H4 (cell line): ENCODE measurements at regions not wholly inside any gene's neighbourhood (a gene's known extent, or its start where the extent isn't known, plus 50 kb on each side); places are given as distances from the start of the nearest gene placed in this dataset.

Experiments
- DNase-seq: peaks from one replicate; pipeline ENCODE4 v3.0.0-alpha.2; 2015; ENCODE audit warnings: low spot score

GRCh38 chr16:50994995-50995394, 156.1 kb downstream of the SALL1 start:
- no peak for DNase-seq

DNA sequence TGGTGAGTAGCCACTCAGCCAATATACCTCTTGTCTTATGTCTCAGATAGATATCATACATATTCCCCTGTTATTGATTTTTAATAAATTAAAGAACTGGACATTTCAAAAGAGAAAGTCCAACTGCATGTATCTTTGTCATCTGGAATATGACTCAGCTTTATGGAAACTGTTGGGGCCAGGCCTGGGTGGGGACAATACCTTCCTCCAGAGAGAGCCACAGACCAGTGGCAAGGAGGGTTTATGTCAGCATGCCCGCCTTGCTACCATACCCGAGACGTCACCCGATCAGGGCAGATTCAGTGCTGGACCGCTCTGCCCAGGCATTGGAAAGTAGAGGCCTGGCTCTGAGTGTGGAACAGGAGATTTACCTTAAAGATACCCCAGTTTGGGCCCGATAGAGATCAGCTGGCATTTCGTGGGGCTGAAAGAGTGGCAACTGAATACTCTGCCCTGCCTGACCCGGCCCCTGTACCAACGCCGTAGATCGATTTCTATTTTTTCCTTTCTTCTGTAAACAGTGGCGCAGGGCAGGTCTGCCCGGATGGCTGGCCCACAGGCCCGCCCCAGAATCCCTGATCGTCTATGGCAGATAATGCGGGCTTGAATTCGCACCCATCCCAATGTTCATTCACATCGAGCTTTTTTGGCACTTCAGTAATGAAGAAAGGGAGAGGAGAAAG, 158.6 kb downstream of the SALL1 start:
- peak; percentile 23 for DNase-seq

- no peak for DNase-seq
These were observed 159.6 kb downstream of the SALL1 start for GRCh38 chr16:50991436-50991835.

DNA sequence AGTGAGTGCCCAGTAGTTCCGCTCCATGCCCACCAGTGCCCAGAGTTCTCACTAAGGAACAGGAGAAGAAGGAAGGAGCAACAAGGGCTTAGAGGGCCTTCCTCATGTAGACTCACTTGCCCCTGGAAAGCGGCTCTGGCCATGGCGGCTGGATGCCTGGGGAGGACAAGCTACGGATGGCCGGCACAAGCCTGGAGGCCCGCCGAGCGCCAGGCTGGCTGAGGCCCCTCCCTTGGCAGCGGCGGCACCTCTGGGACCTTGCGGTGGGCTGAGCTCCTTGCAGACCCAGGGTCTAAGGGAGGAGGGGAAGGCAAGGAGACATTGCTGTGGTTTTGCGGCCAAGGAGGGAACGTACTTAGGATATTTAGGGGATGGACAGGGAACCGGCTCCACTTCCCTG, 160.1 kb downstream of the SALL1 start:
- DNase-seq: no peak

GRCh38 chr16:50989047-50989446, 162.0 kb downstream of the SALL1 start:
- DNase-seq: no peak

GRCh38 chr16:50988441-50988840, 162.6 kb downstream of the SALL1 start:
- no peak for DNase-seq

DNA sequence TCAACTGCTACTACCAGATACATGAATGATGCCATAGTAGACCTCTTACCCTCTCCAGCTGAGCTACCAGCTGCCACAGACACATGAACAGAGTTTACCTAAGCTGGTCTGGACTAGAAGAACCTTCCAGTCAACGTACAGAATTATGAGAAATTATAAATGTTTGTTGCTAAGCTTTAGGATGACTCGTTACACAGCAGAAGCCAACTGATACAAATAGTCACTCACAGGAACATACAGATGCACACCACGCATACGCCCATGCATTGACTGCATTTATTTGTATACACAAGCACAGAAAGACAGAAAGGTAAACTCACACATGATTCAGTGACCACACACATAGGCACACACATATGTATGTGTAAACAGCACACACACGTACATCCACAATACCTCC, 164.6 kb downstream of the SALL1 start:
- DNase-seq: no peak

DNA sequence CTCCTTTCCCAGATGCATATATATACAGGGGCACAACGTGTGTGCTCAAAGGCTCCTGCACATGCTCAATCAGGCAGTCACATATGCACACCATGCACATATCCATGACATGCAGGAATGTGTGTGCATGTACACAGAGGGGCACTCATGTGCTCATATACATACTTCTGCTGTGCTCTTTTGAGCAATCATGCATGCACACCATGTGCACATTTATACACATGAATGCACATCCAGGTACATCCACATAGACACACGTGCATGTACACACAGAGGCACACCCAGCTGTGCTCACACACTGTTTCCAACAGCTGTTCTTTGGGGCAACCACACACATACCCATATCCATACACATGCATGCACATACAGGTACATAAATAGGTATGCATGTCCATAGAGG, 165.3 kb downstream of the SALL1 start:
- DNase-seq: no peak

GRCh38 chr16:50984688-50985087, 166.4 kb downstream of the SALL1 start:
- DNase-seq: no peak

DNA sequence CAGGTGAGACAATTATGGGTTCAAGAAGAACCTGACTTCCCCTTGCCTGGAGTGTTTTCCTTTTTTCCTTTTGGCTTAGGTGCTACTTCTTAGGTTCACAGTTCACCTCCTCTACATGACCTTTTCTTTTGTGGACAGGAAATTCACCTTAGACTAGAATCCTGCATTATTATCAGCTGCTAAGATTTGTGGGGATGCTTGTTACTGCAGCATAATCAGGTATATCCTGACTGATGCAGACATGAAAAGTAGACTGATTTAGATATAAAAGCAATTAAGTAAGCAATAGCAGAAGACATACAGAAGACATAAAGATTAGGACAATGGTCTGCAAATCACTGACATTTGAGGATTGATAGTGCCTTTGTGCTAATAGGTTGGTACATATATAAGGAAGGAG, 168.3 kb downstream of the SALL1 start:
- no peak for DNase-seq

GRCh38 chr16:50981951-50982350, 169.1 kb downstream of the SALL1 start:
- DNase-seq: no peak

DNA sequence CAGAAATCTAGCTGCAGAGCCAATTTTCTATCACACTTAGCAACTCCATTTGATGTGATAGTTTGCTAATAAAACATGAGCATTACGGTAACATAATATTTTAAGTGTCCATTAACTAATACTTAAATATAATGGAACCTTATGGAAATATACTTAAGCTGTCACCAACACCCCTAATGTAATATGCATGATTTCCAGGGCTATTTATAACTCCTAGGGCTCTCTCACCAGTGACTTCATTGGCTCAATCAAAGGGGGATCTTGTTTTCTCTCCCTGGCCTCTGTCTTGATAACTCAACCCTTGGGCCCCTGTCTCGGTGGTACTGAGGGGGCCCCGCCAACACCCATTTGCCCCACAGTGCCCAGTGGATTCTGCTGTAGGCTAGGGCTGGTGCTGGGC, 170.4 kb downstream of the SALL1 start:
- DNase-seq: no peak

GRCh38 chr16:50979806-50980620, 171.1 kb downstream of the SALL1 start:
- DNase-seq: no peak

- DNase-seq: no peak
These were observed 173.9 kb downstream of the SALL1 start for GRCh38 chr16:50977138-50977537.

DNA sequence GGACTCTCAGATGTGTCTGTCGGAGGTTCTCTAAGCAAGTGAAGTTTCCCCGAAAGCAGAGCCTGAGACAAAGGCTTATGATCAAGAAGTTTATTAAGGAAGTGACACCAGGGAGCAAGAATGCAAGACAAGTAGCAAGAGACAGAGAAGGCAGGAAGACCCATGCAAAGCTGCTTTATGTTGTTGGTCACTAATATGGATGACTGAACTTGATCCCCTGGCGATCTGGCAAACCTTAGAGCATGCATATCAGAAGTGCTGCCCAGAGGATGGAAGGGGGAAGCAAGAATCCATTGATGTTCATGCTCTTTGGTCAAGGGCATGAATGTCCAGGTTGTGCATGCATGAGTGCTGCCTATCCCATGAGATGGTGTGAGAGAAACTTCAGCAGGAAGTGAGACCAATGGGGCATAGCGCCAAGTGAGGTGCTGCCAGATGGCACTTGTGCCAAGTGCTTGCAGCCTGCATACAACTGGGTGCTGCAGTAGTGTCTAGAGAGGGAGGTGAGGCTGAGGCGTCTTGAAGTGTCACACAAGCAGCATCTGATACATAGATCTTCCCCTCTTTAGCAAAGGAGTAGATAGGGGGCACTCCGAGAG, 176.5 kb downstream of the SALL1 start:
- no peak for DNase-seq

DNA sequence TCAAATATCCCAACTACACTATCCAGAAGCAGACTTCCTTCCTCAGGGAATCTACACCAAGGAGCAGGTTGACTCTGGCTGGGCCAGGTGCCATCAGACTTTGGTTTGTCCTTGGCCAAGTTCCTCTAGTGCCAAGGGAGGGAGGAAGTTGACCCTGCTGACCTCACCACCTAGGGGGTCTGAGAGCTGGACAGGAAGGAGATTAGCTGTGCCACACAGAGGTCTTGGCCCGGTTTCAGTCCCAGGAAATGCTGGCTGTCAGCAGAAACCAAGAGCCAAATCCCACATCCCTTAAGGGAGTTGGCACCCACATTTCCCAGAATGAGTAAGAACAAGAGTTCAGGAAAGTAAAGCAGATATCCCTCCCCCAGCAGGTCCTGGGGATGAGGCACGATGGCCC, 178.2 kb downstream of the SALL1 start:
- DNase-seq: no peak

DNA sequence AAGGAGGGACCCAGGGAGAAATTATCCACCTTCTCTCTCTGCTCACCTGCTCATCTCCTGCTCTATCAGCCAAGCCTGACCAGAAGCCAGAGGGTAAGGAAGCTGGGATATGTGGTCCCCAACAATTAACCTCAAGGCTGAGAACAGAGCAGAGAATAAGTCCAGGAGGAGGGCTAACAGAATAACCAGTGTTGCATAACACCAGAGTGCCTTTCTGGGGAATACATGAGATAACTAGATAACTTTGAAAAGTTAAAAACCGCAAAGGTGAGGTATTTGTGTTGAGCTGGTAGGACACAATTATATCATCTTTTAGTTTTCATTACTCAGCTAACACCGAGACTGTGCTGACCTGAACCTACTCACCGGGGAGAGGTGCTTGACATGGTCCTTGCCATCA, 180.8 kb downstream of the SALL1 start:
- no peak for DNase-seq

- no peak for DNase-seq
These were observed 183.1 kb downstream of the SALL1 start for GRCh38 chr16:50967827-50968612.

GRCh38 chr16:50964491-50964890, 186.6 kb downstream of the SALL1 start:
- DNase-seq: no peak

GRCh38 chr16:50961952-50962351, 189.1 kb downstream of the SALL1 start:
- DNase-seq: no peak

- no peak for DNase-seq
These were observed 190.4 kb downstream of the SALL1 start for GRCh38 chr16:50960517-50961202.

GRCh38 chr16:50957056-50957455, 194.0 kb downstream of the SALL1 start:
- DNase-seq: no peak
